Neural crest cell (in vitro differentiated cells): ENCODE measurements at regions not wholly inside any gene's neighbourhood (a gene's known extent, or its start where the extent isn't known, plus 50 kb on each side); places are given as distances from the start of the nearest gene placed in this dataset.

Source experiments
- DNase-seq: peaks from one replicate; pipeline ENCODE4 v3.0.0; 2021; ENCODE audit warnings: low read depth, mixed read lengths, low spot score
- H3K27ac Mint-ChIP-seq: one replicate; pipeline ENCODE4 v1.8.0; 2021; ENCODE audit warnings: mild to moderate bottlenecking, mixed read lengths; ENCODE audit not compliant: unreplicated experiment
- H3K27me3 Mint-ChIP-seq: 2 replicates; pipeline ENCODE4 v1.8.0; 2021; ENCODE audit warnings: low read depth, mild to moderate bottlenecking, mixed read lengths
- H3K36me3 Mint-ChIP-seq: 2 replicates; pipeline ENCODE4 v1.8.0; 2021; ENCODE audit warnings: low read depth, mild to moderate bottlenecking, mixed read lengths
- H3K4me1 Mint-ChIP-seq: 2 replicates; pipeline ENCODE4 v1.8.0; 2021; ENCODE audit warnings: mixed read lengths
- H3K4me3 Mint-ChIP-seq: one replicate; pipeline ENCODE4 v1.8.0; 2021; ENCODE audit warnings: mild to moderate bottlenecking, mixed read lengths
- H3K9me3 Mint-ChIP-seq: 2 replicates; pipeline ENCODE4 v1.8.0; 2021; ENCODE audit warnings: mixed read lengths
- TF ChIP-seq, protein P1 (sequence below): fragments of 200-600 bp; sonication (generic); conservative IDR thresholded peaks from 2 replicates; pipeline ENCODE4 v1.5.0; 2021; ENCODE audit warnings: antibody characterized with exemption, mild to moderate bottlenecking

GRCh38 chr12:19657118-19657731 is 217.9 kb downstream of the AEBP2 start:
- Mint-ChIP-seq H3K27ac (no peak overlapping the region), H3K4me1 (no peaks in the 10 kb centered on the region), H3K4me3 (no peak overlapping the region), H3K36me3 (no peaks in the 10 kb centered on the region), H3K27me3 (no peaks in the 10 kb centered on the region), H3K9me3 (peaks cover 3% of the 10 kb centered on the region)
- no peak for DNase-seq
- TF ChIP-seq, protein P1, sequence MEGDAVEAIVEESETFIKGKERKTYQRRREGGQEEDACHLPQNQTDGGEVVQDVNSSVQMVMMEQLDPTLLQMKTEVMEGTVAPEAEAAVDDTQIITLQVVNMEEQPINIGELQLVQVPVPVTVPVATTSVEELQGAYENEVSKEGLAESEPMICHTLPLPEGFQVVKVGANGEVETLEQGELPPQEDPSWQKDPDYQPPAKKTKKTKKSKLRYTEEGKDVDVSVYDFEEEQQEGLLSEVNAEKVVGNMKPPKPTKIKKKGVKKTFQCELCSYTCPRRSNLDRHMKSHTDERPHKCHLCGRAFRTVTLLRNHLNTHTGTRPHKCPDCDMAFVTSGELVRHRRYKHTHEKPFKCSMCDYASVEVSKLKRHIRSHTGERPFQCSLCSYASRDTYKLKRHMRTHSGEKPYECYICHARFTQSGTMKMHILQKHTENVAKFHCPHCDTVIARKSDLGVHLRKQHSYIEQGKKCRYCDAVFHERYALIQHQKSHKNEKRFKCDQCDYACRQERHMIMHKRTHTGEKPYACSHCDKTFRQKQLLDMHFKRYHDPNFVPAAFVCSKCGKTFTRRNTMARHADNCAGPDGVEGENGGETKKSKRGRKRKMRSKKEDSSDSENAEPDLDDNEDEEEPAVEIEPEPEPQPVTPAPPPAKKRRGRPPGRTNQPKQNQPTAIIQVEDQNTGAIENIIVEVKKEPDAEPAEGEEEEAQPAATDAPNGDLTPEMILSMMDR: no peak

GRCh38 chr12:19657732-19658130 is 218.4 kb downstream of the AEBP2 start:
- Mint-ChIP-seq H3K36me3 (no peaks in the 10 kb centered on the region), H3K9me3 (peaks cover 3% of the 10 kb centered on the region), H3K27ac (no peak overlapping the region), H3K4me3 (no peak overlapping the region), H3K27me3 (no peaks in the 10 kb centered on the region), H3K4me1 (no peaks in the 10 kb centered on the region)
- no peak for DNase-seq
- TF ChIP-seq, protein P1: no peak

- no peak overlapping the region for H3K27ac Mint-ChIP-seq
- no peak for DNase-seq
- H3K4me3 Mint-ChIP-seq: no peak overlapping the region
- TF ChIP-seq, protein P1: no peak
- no peaks in the 10 kb centered on the region for H3K36me3 Mint-ChIP-seq
- peaks cover 3% of the 10 kb centered on the region for H3K9me3 Mint-ChIP-seq
- no peaks in the 10 kb centered on the region for H3K4me1 Mint-ChIP-seq
- no peaks in the 10 kb centered on the region for H3K27me3 Mint-ChIP-seq
Measured at GRCh38 chr12:19659086-19659485, 219.8 kb downstream of the AEBP2 start.

DNA sequence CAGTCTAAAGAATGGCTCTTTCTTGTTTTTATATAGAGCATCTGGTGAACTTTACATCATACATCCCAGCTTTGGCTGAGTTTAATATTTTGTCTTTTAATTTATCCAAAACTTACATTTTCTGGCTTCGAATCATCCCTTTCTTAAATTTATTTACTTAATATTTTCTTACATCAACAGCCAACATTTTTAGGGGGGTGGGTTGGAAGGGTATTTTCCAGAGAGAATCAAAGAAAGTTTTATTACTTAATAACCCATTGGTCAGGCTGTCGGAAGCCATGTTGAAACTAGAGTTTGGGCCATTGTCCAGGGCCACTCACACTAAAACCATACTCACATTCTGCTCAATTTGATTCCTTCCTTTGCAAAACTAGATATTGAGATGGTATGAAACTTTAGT is 220.2 kb downstream of the AEBP2 start:
- Mint-ChIP-seq H3K36me3 (no peaks in the 10 kb centered on the region), H3K27ac (no peak overlapping the region), H3K9me3 (peaks cover 3% of the 10 kb centered on the region), H3K27me3 (no peaks in the 10 kb centered on the region), H3K4me1 (no peaks in the 10 kb centered on the region), H3K4me3 (no peak overlapping the region)
- DNase-seq: no peak
- TF ChIP-seq, protein P1: no peak

- Mint-ChIP-seq H3K9me3 (peaks cover 3% of the 10 kb centered on the region), H3K4me1 (no peaks in the 10 kb centered on the region), H3K27ac (no peak overlapping the region), H3K27me3 (no peaks in the 10 kb centered on the region), H3K36me3 (no peaks in the 10 kb centered on the region), H3K4me3 (no peak overlapping the region)
- TF ChIP-seq, protein P1: no peak
- DNase-seq: no peak
Measured at GRCh38 chr12:19665121-19665900, 226.0 kb downstream of the AEBP2 start.
